Suprapubic skin (tissue), 4 donors: ENCODE measurements at regions not wholly inside any gene's neighbourhood (a gene's known extent, or its start where the extent isn't known, plus 50 kb on each side); places are given as distances from the start of the nearest gene placed in this dataset.

ENCODE experiments used
- CTCF ChIP-seq, 2 donors: fragments of 200-600 bp in 1 of 2; fragments of 450-650 bp in 1 of 2; sonication (generic) in 1 of 2; IDR thresholded peaks; one replicate each; pipeline ENCODE4 v1.5.1; 2016 to 2019; ENCODE audit warnings: antibody characterized with exemption in 2 of 2, mild to moderate bottlenecking in 1 of 2, moderate library complexity in 1 of 2
- EP300 ChIP-seq: sonication (generic); formaldehyde crosslinking; IDR thresholded peaks from one replicate; pipeline ENCODE4 v1.6.1; 2017; ENCODE audit warnings: antibody characterized with exemption
- POLR2AphosphoS5 ChIP-seq, 3 donors: sonication (generic); formaldehyde crosslinking; IDR thresholded peaks; one replicate each; pipeline ENCODE4 v1.6.1; 2017; ENCODE audit warnings: antibody characterized with exemption in 3 of 3

DNA sequence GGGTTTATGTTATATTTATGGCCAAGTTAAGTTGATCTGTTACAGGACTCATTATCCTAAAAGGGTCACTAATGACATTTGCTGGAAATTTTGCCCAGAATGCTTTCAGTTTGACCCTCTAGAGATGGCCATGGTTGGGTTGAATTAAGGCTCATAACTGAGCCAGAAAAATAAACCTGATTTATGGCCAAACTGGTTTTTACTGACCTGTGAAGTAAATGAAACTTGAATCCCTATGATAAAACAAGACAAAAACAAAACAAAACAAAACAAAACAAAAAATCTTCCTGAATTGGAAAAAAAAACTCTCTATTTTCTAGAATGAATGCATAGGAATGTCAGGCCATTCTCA lies 72.5 kb upstream of the CLDN14 start:
- TF ChIP-seq POLR2AphosphoS5 (IDR thresholded peaks at IDR 0.05) (no peak), CTCF (IDR thresholded peaks at IDR 0.05) (no peak), EP300 (no peak)
